GM23338 (cell line): ENCODE measurements at regions not wholly inside any gene's neighbourhood (a gene's known extent, or its start where the extent isn't known, plus 50 kb on each side); places are given as distances from the start of the nearest gene placed in this dataset.

Source experiments
- ATAC-seq: fragments of 200-7000 bp; cut with Tn5 transposase; 3 replicates; pipeline ENCODE4 v1.9.1; 2020
- DNase-seq: peaks from one replicate; pipeline ENCODE4 v3.0.0-alpha.2; 2015; ENCODE audit warnings: low spot score
- H2AFZ ChIP-seq: fragments of 200-600 bp; sonication (generic); 2 replicates; pipeline ENCODE4 v1.8.0; 2016; ENCODE audit warnings: antibody characterized with exemption, mild to moderate bottlenecking, moderate library complexity
- H3F3A ChIP-seq: fragments of 200-600 bp; sonication (generic); replicated peaks from 2 replicates; pipeline ENCODE4 v1.8.0; 2017; ENCODE audit warnings: antibody characterized with exemption, mixed run types, low read depth
- H3K27ac ChIP-seq: fragments of 200-600 bp; sonication (generic); 2 replicates; pipeline ENCODE4 v1.6.1; 2016; ENCODE audit warnings: low read depth
- H3K27me3 ChIP-seq: fragments of 200-600 bp; sonication (generic); 2 replicates; pipeline ENCODE4 v1.8.0; 2016; ENCODE audit warnings: mild to moderate bottlenecking, mixed run types, moderate library complexity; ENCODE audit not compliant: insufficient read depth
- H3K36me3 ChIP-seq: fragments of 200-600 bp; sonication (generic); 2 replicates; pipeline ENCODE4 v1.8.0; 2016; ENCODE audit warnings: mild to moderate bottlenecking; ENCODE audit not compliant: insufficient read depth
- H3K4me1 ChIP-seq: fragments of 200-600 bp; sonication (generic); 2 replicates; pipeline ENCODE4 v1.8.0; 2016; ENCODE audit warnings: mild to moderate bottlenecking, moderate library complexity; ENCODE audit not compliant: insufficient read depth
- H3K4me2 ChIP-seq: fragments of 200-600 bp; sonication (generic); 2 replicates; pipeline ENCODE4 v1.7.1; 2017; ENCODE audit warnings: mixed run types
- H3K4me3 ChIP-seq: fragments of 200-600 bp; sonication (generic); 2 replicates; pipeline ENCODE4 v1.6.1; 2016; ENCODE audit warnings: mixed run types
- H3K79me2 ChIP-seq: fragments of 200-600 bp; sonication (generic); replicated peaks from 2 replicates; pipeline ENCODE4 v1.8.0; 2017; ENCODE audit warnings: mild to moderate bottlenecking; ENCODE audit not compliant: insufficient read depth
- H3K9me2 ChIP-seq: fragments of 200-600 bp; sonication (generic); 2 replicates; pipeline ENCODE4 v1.8.0; 2017; ENCODE audit not compliant: insufficient read depth
- H4K20me1 ChIP-seq: fragments of 200-600 bp; sonication (generic); replicated peaks from 2 replicates; pipeline ENCODE4 v1.8.0; 2017; ENCODE audit warnings: mild to moderate bottlenecking; ENCODE audit not compliant: insufficient read depth
- H3K27ac Mint-ChIP-seq: 2 replicates; pipeline ENCODE4 v1.8.0; 2020; ENCODE audit warnings: inconsistent platforms, mild to moderate bottlenecking, moderate library complexity, mixed read lengths
- H3K27me3 Mint-ChIP-seq: 3 replicates; pipeline ENCODE4 v1.8.0; 2022; ENCODE audit warnings: low read depth, mild to moderate bottlenecking, moderate library complexity, mixed read lengths, inconsistent platforms; ENCODE audit not compliant: insufficient read depth, poor library complexity
- H3K36me3 Mint-ChIP-seq: 3 replicates; pipeline ENCODE4 v1.8.0; 2021; ENCODE audit warnings: low read depth, mild to moderate bottlenecking, inconsistent platforms, moderate library complexity, mixed read lengths
- H3K4me1 Mint-ChIP-seq: 3 replicates; pipeline ENCODE4 v1.8.0; 2020; ENCODE audit warnings: mild to moderate bottlenecking, inconsistent platforms, mixed read lengths
- H3K4me3 Mint-ChIP-seq: 3 replicates; pipeline ENCODE4 v1.8.0; 2021; ENCODE audit warnings: moderate library complexity, mild to moderate bottlenecking, inconsistent platforms, mixed read lengths
- H3K9me3 Mint-ChIP-seq: 3 replicates; pipeline ENCODE4 v1.8.0; 2020; ENCODE audit warnings: moderate library complexity, mild to moderate bottlenecking, inconsistent platforms, mixed read lengths
- CREB1 ChIP-seq: fragments of 250-450 bp; sonication (Bioruptor Pico); IDR thresholded peaks from 2 replicates; pipeline ENCODE4 v1.5.0; 2020; ENCODE audit warnings: low read depth, mild to moderate bottlenecking, moderate library complexity
- POLR2AphosphoS5 ChIP-seq: IDR thresholded peaks from 2 replicates; pipeline ENCODE4 v1.6.1; 2016; ENCODE audit warnings: antibody characterized with exemption, low read depth
- REST ChIP-seq: IDR thresholded peaks from one replicate; pipeline ENCODE4 v1.6.1; 2018; ENCODE audit warnings: antibody characterized with exemption; ENCODE audit not compliant: unreplicated experiment
- TF ChIP-seq, protein P1 (sequence below), 2 experiments: fragments of 200-600 bp in 1 of 2; sonication (generic) in 1 of 2; conservative IDR thresholded peaks; 2 replicates each; pipeline versions ENCODE4 v1.5.1 to v1.6.1; 2016 to 2017; ENCODE audit warnings: antibody characterized with exemption in 2 of 2, low read depth in 2 of 2, mild to moderate bottlenecking in 2 of 2, moderate library complexity in 1 of 2

- no peak for TF ChIP-seq REST
- TF ChIP-seq, protein P1, sequence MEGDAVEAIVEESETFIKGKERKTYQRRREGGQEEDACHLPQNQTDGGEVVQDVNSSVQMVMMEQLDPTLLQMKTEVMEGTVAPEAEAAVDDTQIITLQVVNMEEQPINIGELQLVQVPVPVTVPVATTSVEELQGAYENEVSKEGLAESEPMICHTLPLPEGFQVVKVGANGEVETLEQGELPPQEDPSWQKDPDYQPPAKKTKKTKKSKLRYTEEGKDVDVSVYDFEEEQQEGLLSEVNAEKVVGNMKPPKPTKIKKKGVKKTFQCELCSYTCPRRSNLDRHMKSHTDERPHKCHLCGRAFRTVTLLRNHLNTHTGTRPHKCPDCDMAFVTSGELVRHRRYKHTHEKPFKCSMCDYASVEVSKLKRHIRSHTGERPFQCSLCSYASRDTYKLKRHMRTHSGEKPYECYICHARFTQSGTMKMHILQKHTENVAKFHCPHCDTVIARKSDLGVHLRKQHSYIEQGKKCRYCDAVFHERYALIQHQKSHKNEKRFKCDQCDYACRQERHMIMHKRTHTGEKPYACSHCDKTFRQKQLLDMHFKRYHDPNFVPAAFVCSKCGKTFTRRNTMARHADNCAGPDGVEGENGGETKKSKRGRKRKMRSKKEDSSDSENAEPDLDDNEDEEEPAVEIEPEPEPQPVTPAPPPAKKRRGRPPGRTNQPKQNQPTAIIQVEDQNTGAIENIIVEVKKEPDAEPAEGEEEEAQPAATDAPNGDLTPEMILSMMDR (conservative IDR thresholded peaks at IDR 0.05; ENCODE audit: low read depth in 2 of 2) = no peak
Observed at GRCh38 chr11:38530226-38530625, 1932.2 kb upstream of the RAG2 start (continued).

GRCh38 chr11:38524945-38525344 is 1926.9 kb upstream of the RAG2 start:
- DNase-seq (no peak), ATAC-seq (no peak)
- Mint-ChIP-seq H3K36me3 (no peaks in the 10 kb centered on the region), H3K9me3 (peaks cover 20% of the 10 kb centered on the region), H3K4me1 (no peaks in the 10 kb centered on the region), H3K27me3 (no peaks in the 10 kb centered on the region), H3K27ac (no peak overlapping the region), H3K4me3 (no peak overlapping the region)
- no peak overlapping the region for H3K4me3 ChIP-seq
- no peak overlapping the region for H3K4me2 ChIP-seq
- no peaks in the 10 kb centered on the region for H3F3A ChIP-seq
- no peaks in the 10 kb centered on the region for H3K27me3 ChIP-seq
- H2AFZ ChIP-seq = no peak overlapping the region
- H3K36me3 ChIP-seq = peaks cover 5% of the 10 kb centered on the region; the same call in 1 of the 2 replicates
- H3K27ac ChIP-seq = no peak overlapping the region
- H3K9me2 ChIP-seq = 0 out of 2 replicates have a peak, but pooled peaks cover under 1% of the 10 kb centered on the region
- H3K4me1 ChIP-seq = no peaks in the 10 kb centered on the region
- H4K20me1 ChIP-seq = no peaks in the 10 kb centered on the region
- TF ChIP-seq CREB1 = no peak
- TF ChIP-seq REST = no peak
- TF ChIP-seq POLR2AphosphoS5 = no peak
- TF ChIP-seq, protein P1 (conservative IDR thresholded peaks at IDR 0.05; ENCODE audit: low read depth in 2 of 2) = no peak
- H3K79me2 ChIP-seq = no peaks in the 10 kb centered on the region
